Gastrocnemius medialis (tissue), 4 donors: ENCODE measurements at regions not wholly inside any gene's neighbourhood (a gene's known extent, or its start where the extent isn't known, plus 50 kb on each side); places are given as distances from the start of the nearest gene placed in this dataset.

Source experiments
- ATAC-seq, 2 donors: fragments of 150-250 bp; one replicate each; pipeline ENCODE4 v1.9.1; 2016
- DNase-seq, 2 donors: peaks; one replicate each; pipeline ENCODE4 v3.0.0-alpha.2; 2019
- H3K27ac ChIP-seq, 4 donors: fragments of 200-600 bp; sonication (generic); 1 replicate in 1 of 4; 2 replicates in 3 of 4; pipeline ENCODE4 v1.5.1; 2016 to 2018; ENCODE audit warnings: mild to moderate bottlenecking in 2 of 4, moderate library complexity in 1 of 4
- H3K27me3 ChIP-seq, 3 donors: fragments of 200-600 bp; sonication (generic) in 2 of 3; 1 replicate in 1 of 3; 2 replicates in 2 of 3; pipeline versions ENCODE4 v1.5.1 to v1.6.0; 2016 to 2019; ENCODE audit warnings: mild to moderate bottlenecking in 1 of 3, moderate library complexity in 1 of 3
- H3K36me3 ChIP-seq, 2 donors: fragments of 200-600 bp; sonication (generic) in 1 of 2; one replicate each; pipeline ENCODE4 v1.5.1; 2017 to 2018
- H3K4me1 ChIP-seq, 2 donors: fragments of 200-600 bp; sonication (generic) in 1 of 2; one replicate each; pipeline ENCODE4 v1.5.1; 2016 to 2017; ENCODE audit warnings: mild to moderate bottlenecking in 2 of 2
- H3K4me3 ChIP-seq, 4 donors: fragments of 200-600 bp; sonication (generic) in 3 of 4; 1 replicate in 1 of 4; 2 replicates in 3 of 4; pipeline ENCODE4 v1.5.1; 2016 to 2019; ENCODE audit warnings: mild to moderate bottlenecking in 2 of 4
- H3K9me3 ChIP-seq, 3 donors: fragments of 200-600 bp; sonication (generic) in 2 of 3; 1 replicate in 1 of 3; 2 replicates in 2 of 3; pipeline ENCODE4 v1.5.1; 2016 to 2019
- CTCF ChIP-seq, 5 experiments: fragments of 450-650 bp in 3 of 5; fragments of 200-600 bp in 2 of 5; sonication (generic) in 2 of 5; IDR thresholded peaks in 4 of 5; conservative IDR thresholded peaks in 1 of 5; 1 replicate in 4 of 5; 2 replicates in 1 of 5; pipeline ENCODE4 v1.5.1; 2016 to 2019; ENCODE audit warnings: antibody characterized with exemption in 5 of 5, mild to moderate bottlenecking in 3 of 5, moderate library complexity in 3 of 5
- POLR2A ChIP-seq, 2 donors: fragments of 450-650 bp; IDR thresholded peaks; one replicate each; pipeline ENCODE4 v1.6.1; 2017; ENCODE audit warnings: antibody characterized with exemption in 2 of 2, mild to moderate bottlenecking in 2 of 2, moderate library complexity in 2 of 2
- in situ Hi-C, 4 donors: fragments of 200-750 bp; cut with MboI; loops; one replicate each; pipeline versions ENCODE4 v1.15.0 to v1.8.0; 2017; ENCODE audit warnings: low sequenced_read_pairs in 4 of 4
- intact Hi-C: fragments of 100-400 bp; cut with DNase I; formaldehyde crosslinking; loops from one replicate; pipeline ENCODE4 v1.15.1; 2023; ENCODE audit warnings: low total_unique reads

GRCh38 chr1:4108331-4108730 lies 208.3 kb upstream of the C1orf174 start:
- TF ChIP-seq CTCF (IDR thresholded peaks at IDR 0.05 in 4 of 5, conservative IDR thresholded peaks at IDR 0.05 in 1 of 5), result no peak
- TF ChIP-seq POLR2A (IDR thresholded peaks at IDR 0.05), result no peak
- H3K36me3 ChIP-seq, result no peaks in the 10 kb centered on the region
- peaks cover 0 to 7% (median 0%) of the 10 kb centered on the region in 3 donors for H3K27me3 ChIP-seq
- in situ Hi-C loops, result no loop called here
- intact Hi-C loops, result no loop called here
- no peak overlapping the region for H3K4me3 ChIP-seq
- DNase-seq (no peak), ATAC-seq (no peak)
- H3K4me1 ChIP-seq, result no peaks in the 10 kb centered on the region
- no peak overlapping the region for H3K27ac ChIP-seq
- H3K9me3 ChIP-seq, result no peaks in the 10 kb centered on the region

- H3K27me3 ChIP-seq, result peaks cover 0 to 7% (median 0%) of the 10 kb centered on the region in 3 donors
- DNase-seq (no peak), ATAC-seq (no peak)
Observed at GRCh38 chr1:4108758-4109627, 208.9 kb upstream of the C1orf174 start.

GRCh38 chr1:4109628-4109940 lies 209.5 kb upstream of the C1orf174 start:
- intact Hi-C loops (no loop called here), in situ Hi-C loops (no loop called here)
- Histone ChIP-seq H3K36me3 (no peaks in the 10 kb centered on the region), H3K27me3 (peaks cover 0 to 7% (median 0%) of the 10 kb centered on the region in 3 donors), H3K4me1 (no peaks in the 10 kb centered on the region), H3K9me3 (no peaks in the 10 kb centered on the region), H3K27ac (no peak overlapping the region), H3K4me3 (no peak overlapping the region)
- TF ChIP-seq POLR2A (IDR thresholded peaks at IDR 0.05) (no peak), CTCF (IDR thresholded peaks at IDR 0.05 in 4 of 5, conservative IDR thresholded peaks at IDR 0.05 in 1 of 5) (no peak)
- DNase-seq, result no peak
- no peak for ATAC-seq

More at GRCh38 chr1:4108758-4109627, 208.9 kb upstream of the C1orf174 start:
- no peaks in the 10 kb centered on the region for H3K9me3 ChIP-seq
- H3K36me3 ChIP-seq, result no peaks in the 10 kb centered on the region
- no peak overlapping the region for H3K4me3 ChIP-seq
- in situ Hi-C loops (no loop called here), intact Hi-C loops (no loop called here)
- H3K4me1 ChIP-seq, result no peaks in the 10 kb centered on the region
- TF ChIP-seq CTCF (IDR thresholded peaks at IDR 0.05 in 4 of 5, conservative IDR thresholded peaks at IDR 0.05 in 1 of 5), result no peak
- no peak for TF ChIP-seq POLR2A (IDR thresholded peaks at IDR 0.05)
- H3K27ac ChIP-seq, result no peak overlapping the region

- intact Hi-C loops (no loop called here), in situ Hi-C loops (no loop called here)
- H3K27me3 ChIP-seq, result peaks cover 0 to 7% (median 0%) of the 10 kb centered on the region in 3 donors
- no peak for TF ChIP-seq POLR2A (IDR thresholded peaks at IDR 0.05)
- H3K27ac ChIP-seq, result no peak overlapping the region
- no peak for ATAC-seq
- no peaks in the 10 kb centered on the region for H3K4me1 ChIP-seq
- H3K9me3 ChIP-seq, result no peaks in the 10 kb centered on the region
- no peaks in the 10 kb centered on the region for H3K36me3 ChIP-seq
- no peak overlapping the region for H3K4me3 ChIP-seq
- no peak for DNase-seq
Observed at GRCh38 chr1:4110888-4111287, 210.8 kb upstream of the C1orf174 start.

- TF ChIP-seq POLR2A (IDR thresholded peaks at IDR 0.05), result no peak
- TF ChIP-seq CTCF (IDR thresholded peaks at IDR 0.05 in 4 of 5, conservative IDR thresholded peaks at IDR 0.05 in 1 of 5), result no peak
- in situ Hi-C loops (no loop called here), intact Hi-C loops (no loop called here)
- H3K27me3 ChIP-seq, result no peaks in the 10 kb centered on the region
- H3K4me3 ChIP-seq, result no peak overlapping the region
- ATAC-seq (no peak), DNase-seq (no peak)
- H3K27ac ChIP-seq, result no peak overlapping the region
- H3K36me3 ChIP-seq, result no peaks in the 10 kb centered on the region
- H3K9me3 ChIP-seq, result no peaks in the 10 kb centered on the region
- H3K4me1 ChIP-seq, result no peaks in the 10 kb centered on the region
Observed at GRCh38 chr1:4113897-4114296, 213.8 kb upstream of the C1orf174 start.
